GM23338 (cell line): ENCODE measurements at regions not wholly inside any gene's neighbourhood (a gene's known extent, or its start where the extent isn't known, plus 50 kb on each side); places are given as distances from the start of the nearest gene placed in this dataset.
A peak's percentile ranks its signal among the peaks of the same experiment; 100 is the strongest.

Source experiments
- ATAC-seq: fragments of 200-7000 bp; cut with Tn5 transposase; 3 replicates; pipeline ENCODE4 v1.9.1; 2020
- DNase-seq: peaks from one replicate; pipeline ENCODE4 v3.0.0-alpha.2; 2015; ENCODE audit warnings: low spot score
- H2AFZ ChIP-seq: fragments of 200-600 bp; sonication (generic); 2 replicates; pipeline ENCODE4 v1.8.0; 2016; ENCODE audit warnings: antibody characterized with exemption, mild to moderate bottlenecking, moderate library complexity
- H3F3A ChIP-seq: fragments of 200-600 bp; sonication (generic); replicated peaks from 2 replicates; pipeline ENCODE4 v1.8.0; 2017; ENCODE audit warnings: antibody characterized with exemption, mixed run types, low read depth
- H3K27ac ChIP-seq: fragments of 200-600 bp; sonication (generic); 2 replicates; pipeline ENCODE4 v1.6.1; 2016; ENCODE audit warnings: low read depth
- H3K27me3 ChIP-seq: fragments of 200-600 bp; sonication (generic); 2 replicates; pipeline ENCODE4 v1.8.0; 2016; ENCODE audit warnings: mild to moderate bottlenecking, mixed run types, moderate library complexity; ENCODE audit not compliant: insufficient read depth
- H3K36me3 ChIP-seq: fragments of 200-600 bp; sonication (generic); 2 replicates; pipeline ENCODE4 v1.8.0; 2016; ENCODE audit warnings: mild to moderate bottlenecking; ENCODE audit not compliant: insufficient read depth
- H3K4me1 ChIP-seq: fragments of 200-600 bp; sonication (generic); 2 replicates; pipeline ENCODE4 v1.8.0; 2016; ENCODE audit warnings: mild to moderate bottlenecking, moderate library complexity; ENCODE audit not compliant: insufficient read depth
- H3K4me2 ChIP-seq: fragments of 200-600 bp; sonication (generic); 2 replicates; pipeline ENCODE4 v1.7.1; 2017; ENCODE audit warnings: mixed run types
- H3K4me3 ChIP-seq: fragments of 200-600 bp; sonication (generic); 2 replicates; pipeline ENCODE4 v1.6.1; 2016; ENCODE audit warnings: mixed run types
- H3K79me2 ChIP-seq: fragments of 200-600 bp; sonication (generic); replicated peaks from 2 replicates; pipeline ENCODE4 v1.8.0; 2017; ENCODE audit warnings: mild to moderate bottlenecking; ENCODE audit not compliant: insufficient read depth
- H3K9me2 ChIP-seq: fragments of 200-600 bp; sonication (generic); 2 replicates; pipeline ENCODE4 v1.8.0; 2017; ENCODE audit not compliant: insufficient read depth
- H4K20me1 ChIP-seq: fragments of 200-600 bp; sonication (generic); replicated peaks from 2 replicates; pipeline ENCODE4 v1.8.0; 2017; ENCODE audit warnings: mild to moderate bottlenecking; ENCODE audit not compliant: insufficient read depth
- H3K27ac Mint-ChIP-seq: 2 replicates; pipeline ENCODE4 v1.8.0; 2020; ENCODE audit warnings: inconsistent platforms, mild to moderate bottlenecking, moderate library complexity, mixed read lengths
- H3K27me3 Mint-ChIP-seq: 3 replicates; pipeline ENCODE4 v1.8.0; 2022; ENCODE audit warnings: low read depth, mild to moderate bottlenecking, moderate library complexity, mixed read lengths, inconsistent platforms; ENCODE audit not compliant: insufficient read depth, poor library complexity
- H3K36me3 Mint-ChIP-seq: 3 replicates; pipeline ENCODE4 v1.8.0; 2021; ENCODE audit warnings: low read depth, mild to moderate bottlenecking, inconsistent platforms, moderate library complexity, mixed read lengths
- H3K4me1 Mint-ChIP-seq: 3 replicates; pipeline ENCODE4 v1.8.0; 2020; ENCODE audit warnings: mild to moderate bottlenecking, inconsistent platforms, mixed read lengths
- H3K4me3 Mint-ChIP-seq: 3 replicates; pipeline ENCODE4 v1.8.0; 2021; ENCODE audit warnings: moderate library complexity, mild to moderate bottlenecking, inconsistent platforms, mixed read lengths
- H3K9me3 Mint-ChIP-seq: 3 replicates; pipeline ENCODE4 v1.8.0; 2020; ENCODE audit warnings: moderate library complexity, mild to moderate bottlenecking, inconsistent platforms, mixed read lengths
- CREB1 ChIP-seq: fragments of 250-450 bp; sonication (Bioruptor Pico); IDR thresholded peaks from 2 replicates; pipeline ENCODE4 v1.5.0; 2020; ENCODE audit warnings: low read depth, mild to moderate bottlenecking, moderate library complexity
- POLR2AphosphoS5 ChIP-seq: IDR thresholded peaks from 2 replicates; pipeline ENCODE4 v1.6.1; 2016; ENCODE audit warnings: antibody characterized with exemption, low read depth
- STAT1 ChIP-seq: IDR thresholded peaks from one replicate; pipeline ENCODE4 v1.6.1; 2016; ENCODE audit warnings: antibody characterized with exemption; ENCODE audit not compliant: unreplicated experiment
- ZNF114 ChIP-seq: fragments of 250-450 bp; sonication (Bioruptor Pico); IDR thresholded peaks from 2 replicates; pipeline ENCODE4 v1.5.0; 2020; ENCODE audit warnings: mild to moderate bottlenecking, moderate library complexity
- ZNF331 ChIP-seq: fragments of 250-450 bp; sonication (Bioruptor Pico); IDR thresholded peaks from 2 replicates; pipeline ENCODE4 v1.5.0; 2020; ENCODE audit warnings: low read depth, mild to moderate bottlenecking, moderate library complexity
- TF ChIP-seq, protein P1 (sequence below): IDR thresholded peaks from one replicate; pipeline ENCODE4 v1.6.1; 2018; ENCODE audit warnings: antibody characterized with exemption; ENCODE audit not compliant: unreplicated experiment
- TF ChIP-seq, protein P2 (sequence below): IDR thresholded peaks from 2 replicates; pipeline ENCODE4 v1.6.1; 2016; ENCODE audit warnings: antibody characterized with exemption

DNA sequence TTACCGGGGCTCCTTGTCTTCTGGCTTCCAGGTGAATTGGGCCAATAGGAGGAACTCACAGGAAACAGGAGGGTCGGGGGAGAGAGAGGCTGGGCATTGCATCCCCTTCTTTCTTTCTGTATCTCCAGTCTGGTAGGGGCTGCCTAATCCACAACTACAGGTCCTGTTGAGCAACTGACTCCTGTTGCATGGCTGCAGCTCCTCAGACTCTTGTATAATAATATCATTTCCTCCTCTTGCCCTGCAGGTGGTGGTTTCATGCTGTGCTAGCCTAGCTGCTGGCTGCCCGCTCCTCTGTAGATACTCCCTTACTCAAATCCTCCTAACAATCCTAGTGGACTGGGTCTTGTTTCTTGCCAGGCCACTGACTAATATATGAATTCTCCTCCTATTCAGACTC lies 276.5 kb upstream of the SMIM30 start (continued):
- TF ChIP-seq, protein P1, sequence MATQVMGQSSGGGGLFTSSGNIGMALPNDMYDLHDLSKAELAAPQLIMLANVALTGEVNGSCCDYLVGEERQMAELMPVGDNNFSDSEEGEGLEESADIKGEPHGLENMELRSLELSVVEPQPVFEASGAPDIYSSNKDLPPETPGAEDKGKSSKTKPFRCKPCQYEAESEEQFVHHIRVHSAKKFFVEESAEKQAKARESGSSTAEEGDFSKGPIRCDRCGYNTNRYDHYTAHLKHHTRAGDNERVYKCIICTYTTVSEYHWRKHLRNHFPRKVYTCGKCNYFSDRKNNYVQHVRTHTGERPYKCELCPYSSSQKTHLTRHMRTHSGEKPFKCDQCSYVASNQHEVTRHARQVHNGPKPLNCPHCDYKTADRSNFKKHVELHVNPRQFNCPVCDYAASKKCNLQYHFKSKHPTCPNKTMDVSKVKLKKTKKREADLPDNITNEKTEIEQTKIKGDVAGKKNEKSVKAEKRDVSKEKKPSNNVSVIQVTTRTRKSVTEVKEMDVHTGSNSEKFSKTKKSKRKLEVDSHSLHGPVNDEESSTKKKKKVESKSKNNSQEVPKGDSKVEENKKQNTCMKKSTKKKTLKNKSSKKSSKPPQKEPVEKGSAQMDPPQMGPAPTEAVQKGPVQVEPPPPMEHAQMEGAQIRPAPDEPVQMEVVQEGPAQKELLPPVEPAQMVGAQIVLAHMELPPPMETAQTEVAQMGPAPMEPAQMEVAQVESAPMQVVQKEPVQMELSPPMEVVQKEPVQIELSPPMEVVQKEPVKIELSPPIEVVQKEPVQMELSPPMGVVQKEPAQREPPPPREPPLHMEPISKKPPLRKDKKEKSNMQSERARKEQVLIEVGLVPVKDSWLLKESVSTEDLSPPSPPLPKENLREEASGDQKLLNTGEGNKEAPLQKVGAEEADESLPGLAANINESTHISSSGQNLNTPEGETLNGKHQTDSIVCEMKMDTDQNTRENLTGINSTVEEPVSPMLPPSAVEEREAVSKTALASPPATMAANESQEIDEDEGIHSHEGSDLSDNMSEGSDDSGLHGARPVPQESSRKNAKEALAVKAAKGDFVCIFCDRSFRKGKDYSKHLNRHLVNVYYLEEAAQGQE: no peak
- TF ChIP-seq, protein P2, sequence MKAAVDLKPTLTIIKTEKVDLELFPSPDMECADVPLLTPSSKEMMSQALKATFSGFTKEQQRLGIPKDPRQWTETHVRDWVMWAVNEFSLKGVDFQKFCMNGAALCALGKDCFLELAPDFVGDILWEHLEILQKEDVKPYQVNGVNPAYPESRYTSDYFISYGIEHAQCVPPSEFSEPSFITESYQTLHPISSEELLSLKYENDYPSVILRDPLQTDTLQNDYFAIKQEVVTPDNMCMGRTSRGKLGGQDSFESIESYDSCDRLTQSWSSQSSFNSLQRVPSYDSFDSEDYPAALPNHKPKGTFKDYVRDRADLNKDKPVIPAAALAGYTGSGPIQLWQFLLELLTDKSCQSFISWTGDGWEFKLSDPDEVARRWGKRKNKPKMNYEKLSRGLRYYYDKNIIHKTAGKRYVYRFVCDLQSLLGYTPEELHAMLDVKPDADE: no peak

DNA sequence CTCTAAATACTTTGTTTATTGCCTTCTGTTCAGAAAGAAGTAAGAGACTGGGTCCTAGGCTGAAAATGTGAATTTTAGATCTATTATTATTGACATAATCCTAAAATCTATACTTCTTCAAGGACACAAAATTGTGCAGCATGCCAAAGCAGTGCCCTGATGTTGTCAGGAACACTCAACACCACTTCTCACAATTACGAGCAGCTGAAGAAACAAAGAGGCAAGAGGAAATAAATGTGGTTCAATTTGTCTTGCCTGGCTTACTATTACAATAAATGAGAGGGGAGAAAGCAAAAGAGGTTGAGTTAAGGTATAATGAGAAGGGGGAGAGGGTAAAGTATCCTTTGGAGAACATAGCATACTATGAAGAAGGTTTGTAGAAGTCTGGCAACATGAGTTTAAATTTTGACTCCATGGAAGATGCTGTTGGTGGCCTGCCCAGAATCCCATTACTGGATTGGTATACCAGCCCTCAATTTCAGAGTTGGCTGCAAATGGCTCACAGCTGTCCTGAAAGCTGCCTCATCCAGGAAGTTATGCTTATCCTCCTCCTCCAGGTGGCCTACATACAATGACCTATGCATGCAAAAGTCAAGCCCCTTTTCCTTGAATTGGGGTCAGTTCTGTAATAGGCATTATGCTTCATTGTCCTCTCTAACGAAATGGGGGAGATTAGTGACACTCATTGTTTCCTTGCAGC lies 274.6 kb upstream of the SMIM30 start:
- peaks cover 41% of the 10 kb centered on the region for H3K4me1 Mint-ChIP-seq
- no peaks in the 10 kb centered on the region for H3K79me2 ChIP-seq
- H3K27ac ChIP-seq: no peak overlapping the region
- H3K27me3 ChIP-seq: no peaks in the 10 kb centered on the region
- peaks cover 17% of the 10 kb centered on the region for H3K36me3 Mint-ChIP-seq
- no peak overlapping the region for H3K27ac Mint-ChIP-seq
- no peaks in the 10 kb centered on the region for H4K20me1 ChIP-seq
- TF ChIP-seq ZNF331 (CRISPR knock-in tag): no peak
- no peak for TF ChIP-seq POLR2AphosphoS5
- TF ChIP-seq, protein P2: no peak
- H2AFZ ChIP-seq: no peak overlapping the region; the same call in 1 of the 2 replicates
- H3K4me2 ChIP-seq: 0 out of 2 replicates have a peak overlapping the region, but pooled peaks have one; percentile 56
- H3K36me3 ChIP-seq: no peaks in the 10 kb centered on the region
- no peaks in the 10 kb centered on the region for H3F3A ChIP-seq
- no peak overlapping the region for H3K4me3 ChIP-seq
- H3K9me3 Mint-ChIP-seq: peaks cover 15% of the 10 kb centered on the region; the same call in 2 of the 3 replicates
- peaks cover 3% of the 10 kb centered on the region for H3K27me3 Mint-ChIP-seq
- H3K9me2 ChIP-seq: no peaks in the 10 kb centered on the region
- no peak overlapping the region for H3K4me3 Mint-ChIP-seq
- H3K4me1 ChIP-seq: peaks cover 32% of the 10 kb centered on the region
- ATAC-seq: no peak
- no peak for DNase-seq

DNA sequence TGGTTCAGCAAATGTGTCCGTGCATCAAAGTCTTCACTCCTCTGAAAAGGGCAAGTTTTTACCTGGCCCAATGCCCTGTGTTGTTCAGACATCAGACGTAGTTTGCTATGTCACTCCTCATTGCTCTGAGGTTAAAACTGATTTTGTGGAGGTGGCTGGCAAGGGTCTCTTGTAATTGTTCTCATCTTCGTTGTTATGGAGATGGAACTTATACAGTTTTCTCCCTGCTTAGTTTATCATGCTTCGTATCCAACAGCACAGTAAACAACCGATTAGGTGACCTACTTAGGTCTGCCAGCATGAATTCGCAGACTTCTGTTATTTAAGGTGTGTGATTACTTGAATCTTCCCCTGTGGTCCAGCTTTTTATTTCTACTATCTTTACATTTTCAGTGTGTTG lies 274.1 kb upstream of the SMIM30 start:
- H4K20me1 ChIP-seq: no peaks in the 10 kb centered on the region
- peaks cover 32% of the 10 kb centered on the region for H3K4me1 ChIP-seq
- H3K4me2 ChIP-seq: no peak overlapping the region
- H3K9me2 ChIP-seq: no peaks in the 10 kb centered on the region
- ATAC-seq (no peak), DNase-seq (no peak)
- H3K36me3 ChIP-seq: no peaks in the 10 kb centered on the region
- no peaks in the 10 kb centered on the region for H3K27me3 ChIP-seq
- Mint-ChIP-seq H3K27ac (no peak overlapping the region), H3K9me3 (peaks cover 15% of the 10 kb centered on the region; the same call in 2 of the 3 replicates), H3K4me3 (no peak overlapping the region), H3K36me3 (peaks cover 17% of the 10 kb centered on the region), H3K27me3 (peaks cover 3% of the 10 kb centered on the region), H3K4me1 (peaks cover 41% of the 10 kb centered on the region)
- H2AFZ ChIP-seq: peak overlapping the region; percentile 68; the same call in 1 of the 2 replicates
- H3K79me2 ChIP-seq: no peaks in the 10 kb centered on the region
- H3K4me3 ChIP-seq: no peak overlapping the region
- no peaks in the 10 kb centered on the region for H3F3A ChIP-seq
- no peak overlapping the region for H3K27ac ChIP-seq
- no peak for TF ChIP-seq STAT1
- TF ChIP-seq POLR2AphosphoS5: no peak
- no peak for TF ChIP-seq ZNF114
- TF ChIP-seq, protein P2: no peak
- TF ChIP-seq, protein P1: no peak
- TF ChIP-seq CREB1 (CRISPR knock-in tag): no peak
- TF ChIP-seq ZNF331 (CRISPR knock-in tag): no peak
